ENCODE measurements at regions not wholly inside any gene's neighbourhood (a gene's known extent, or its start where the extent isn't known, plus 50 kb on each side); places are given as distances from the start of the nearest gene placed in this dataset.

GRCh38 chr13:37290716-37291505 is 185.4 kb upstream of the CSNK1A1L start:
- BruUV-seq (replicated peaks), result no TSS peak
- intact Hi-C loops (cut with micrococcal nuclease), result no loop called here
- no peaks in the 10 kb centered on the region for H3K9me3 ChIP-seq (replicated peaks; ENCODE audit: control insufficient read depth, insufficient read depth, low read depth, low read length)
- in situ Hi-C loops (cut with MboI), result no loop called here
- H3K4me2 ChIP-seq (ENCODE audit: insufficient read depth, low read length), result no peak overlapping the region
- H3K79me2 ChIP-seq (ENCODE audit: control insufficient read depth, insufficient read depth, low read length), result no peaks in the 10 kb centered on the region
- no peaks in the 10 kb centered on the region for H3K9me1 ChIP-seq (ENCODE audit: control insufficient read depth, insufficient read depth, low read length)
- H3K27ac ChIP-seq (ENCODE audit: extremely low read depth, low read depth, low read length), result no peak overlapping the region
- DNase-seq (ENCODE audit: extremely low read depth in 1 of 4, low spot score in 3 of 4) (no peak), ATAC-seq (no peak), FAIRE-seq (no peak)
- ChIA-PET CTCF (ENCODE audit: low intra/inter-chr PET ratio) (no interaction called here), POLR2A (no interaction called here)
- H3K27me3 ChIP-seq (ENCODE audit: control insufficient read depth in 2 of 2, insufficient read depth in 2 of 2, low read length in 2 of 2), result no peaks in the 10 kb centered on the region
- no peak overlapping the region for H3K9ac ChIP-seq (ENCODE audit: insufficient read depth in 1 of 2, low read depth in 2 of 2, low read length in 2 of 2)
- no peaks in the 10 kb centered on the region for H3K36me3 ChIP-seq (ENCODE audit: control insufficient read depth, insufficient read depth, low read length)
- H2AFZ ChIP-seq (ENCODE audit: low read depth, low read length), result no peak overlapping the region
- H3K4me3 ChIP-seq, result no peak overlapping the region
- no peaks in the 10 kb centered on the region for H3K4me1 ChIP-seq (replicated peaks in 1 of 2; ENCODE audit: control insufficient read depth in 2 of 2, insufficient read depth in 2 of 2, low read length in 2 of 2)
- WGBS (ENCODE audit: insufficient coverage, low coverage, missing lambda C conversion rate), result 1% methylated on average over 6 of the region's 6 CpGs
- H4K20me1 ChIP-seq (replicated peaks; ENCODE audit: control insufficient read depth, insufficient read depth, low read length), result no peaks in the 10 kb centered on the region
- no peak for TF ChIP-seq SMAD4 (CRISPR knock-in tag; conservative IDR thresholded peaks at IDR 0.05)
- TF ChIP-seq MXI1 (IDR thresholded peaks at IDR 0.05; ENCODE audit: low read depth, low read length), result no peak

- no peak for ATAC-seq
- intact Hi-C loops (cut with micrococcal nuclease), result no loop called here
- no peak overlapping the region for H3K4me3 ChIP-seq
- H3K9me3 ChIP-seq (replicated peaks; ENCODE audit: control insufficient read depth, insufficient read depth, low read depth, low read length), result no peaks in the 10 kb centered on the region
- BruUV-seq (replicated peaks), result no TSS peak
- no peak for TF ChIP-seq YY1 (IDR thresholded peaks at IDR 0.05; ENCODE audit: borderline replicate concordance in 1 of 3, control insufficient read depth in 1 of 3, extremely low read depth in 1 of 3, insufficient read depth in 3 of 3, insufficient read length in 1 of 3, insufficient replicate concordance in 2 of 3, low read depth in 1 of 3, low read length in 2 of 3)
- TF ChIP-seq ZFP1 (CRISPR knock-in tag; IDR thresholded peaks at IDR 0.05), result no peak
- no peak for TF ChIP-seq MITF (IDR thresholded peaks at IDR 0.05)
- TF ChIP-seq MBD1 (CRISPR knock-in tag; IDR thresholded peaks at IDR 0.05), result no peak
- no peak for TF ChIP-seq POLR2AphosphoS2 (IDR thresholded peaks at IDR 0.05; ENCODE audit: low read length)
- TF ChIP-seq KDM4B (IDR thresholded peaks at IDR 0.05; ENCODE audit: borderline replicate concordance in 2 of 2, low read depth in 1 of 2), result no peak
- TF ChIP-seq ZNF668 (CRISPR knock-in tag; IDR thresholded peaks at IDR 0.05), result no peak
- TF ChIP-seq STAT5B (CRISPR knock-in tag; IDR thresholded peaks at IDR 0.05), result no peak
- no peaks in the 10 kb centered on the region for H3K4me1 ChIP-seq (replicated peaks in 1 of 2; ENCODE audit: control insufficient read depth in 2 of 2, insufficient read depth in 2 of 2, low read length in 2 of 2)
- no peak overlapping the region for H3K27ac ChIP-seq (ENCODE audit: extremely low read depth, low read depth, low read length)
- H3K36me3 ChIP-seq (ENCODE audit: control insufficient read depth, insufficient read depth, low read length), result no peaks in the 10 kb centered on the region
- 0% methylated on average over 6 of the region's 6 CpGs for whole genome bisulfite sequencing (ENCODE audit: insufficient coverage, low coverage, missing lambda C conversion rate)
- DNase-seq (ENCODE audit: extremely low read depth in 1 of 4, low spot score in 3 of 4), result no peak
- H3K79me2 ChIP-seq (ENCODE audit: control insufficient read depth, insufficient read depth, low read length), result no peaks in the 10 kb centered on the region
- no peaks in the 10 kb centered on the region for H4K20me1 ChIP-seq (replicated peaks; ENCODE audit: control insufficient read depth, insufficient read depth, low read length)
- no peak for FAIRE-seq
- POLR2A ChIA-PET, result no interaction called here
- no peaks in the 10 kb centered on the region for H3K9me1 ChIP-seq (ENCODE audit: control insufficient read depth, insufficient read depth, low read length)
- H3K9ac ChIP-seq (ENCODE audit: insufficient read depth in 1 of 2, low read depth in 2 of 2, low read length in 2 of 2), result no peak overlapping the region
- no peak overlapping the region for H2AFZ ChIP-seq (ENCODE audit: low read depth, low read length)
- H3K4me2 ChIP-seq (ENCODE audit: insufficient read depth, low read length), result no peak overlapping the region
- no peaks in the 10 kb centered on the region for H3K27me3 ChIP-seq (ENCODE audit: control insufficient read depth in 2 of 2, insufficient read depth in 2 of 2, low read length in 2 of 2)
- CTCF ChIA-PET (ENCODE audit: low intra/inter-chr PET ratio), result no interaction called here
- in situ Hi-C loops (cut with MboI), result no loop called here
These were observed 183.9 kb upstream of the CSNK1A1L start for GRCh38 chr13:37289212-37289935.
